ENCODE measurements at regions not wholly inside any gene's neighbourhood (a gene's known extent, or its start where the extent isn't known, plus 50 kb on each side); places are given as distances from the start of the nearest gene placed in this dataset.

DNA sequence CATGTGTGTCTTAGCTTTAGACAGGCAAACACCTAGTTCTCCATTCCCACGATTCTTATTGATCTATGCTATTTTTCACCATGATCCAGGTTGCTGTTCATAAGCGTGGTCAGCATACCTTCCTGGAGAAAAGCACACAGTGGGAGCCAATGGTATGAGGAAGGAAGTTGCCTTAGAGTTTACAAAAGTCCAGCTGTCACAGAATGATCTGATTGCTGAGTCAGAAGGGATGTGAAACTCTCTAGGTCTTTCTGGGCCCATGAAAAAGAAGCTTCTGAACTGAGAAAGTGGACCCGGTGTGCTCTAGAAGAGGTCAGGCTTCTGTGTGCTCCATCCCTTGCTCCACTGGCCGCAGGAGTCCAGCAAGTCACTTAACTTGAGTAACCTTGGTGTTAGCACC is 71.0 kb upstream of the CCL1 start:
- TF ChIP-seq, protein P1, sequence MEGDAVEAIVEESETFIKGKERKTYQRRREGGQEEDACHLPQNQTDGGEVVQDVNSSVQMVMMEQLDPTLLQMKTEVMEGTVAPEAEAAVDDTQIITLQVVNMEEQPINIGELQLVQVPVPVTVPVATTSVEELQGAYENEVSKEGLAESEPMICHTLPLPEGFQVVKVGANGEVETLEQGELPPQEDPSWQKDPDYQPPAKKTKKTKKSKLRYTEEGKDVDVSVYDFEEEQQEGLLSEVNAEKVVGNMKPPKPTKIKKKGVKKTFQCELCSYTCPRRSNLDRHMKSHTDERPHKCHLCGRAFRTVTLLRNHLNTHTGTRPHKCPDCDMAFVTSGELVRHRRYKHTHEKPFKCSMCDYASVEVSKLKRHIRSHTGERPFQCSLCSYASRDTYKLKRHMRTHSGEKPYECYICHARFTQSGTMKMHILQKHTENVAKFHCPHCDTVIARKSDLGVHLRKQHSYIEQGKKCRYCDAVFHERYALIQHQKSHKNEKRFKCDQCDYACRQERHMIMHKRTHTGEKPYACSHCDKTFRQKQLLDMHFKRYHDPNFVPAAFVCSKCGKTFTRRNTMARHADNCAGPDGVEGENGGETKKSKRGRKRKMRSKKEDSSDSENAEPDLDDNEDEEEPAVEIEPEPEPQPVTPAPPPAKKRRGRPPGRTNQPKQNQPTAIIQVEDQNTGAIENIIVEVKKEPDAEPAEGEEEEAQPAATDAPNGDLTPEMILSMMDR (IDR thresholded peaks at IDR 0.05; ENCODE audit: low read depth, low read length): no peak
- no peak for TF ChIP-seq EZH2phosphoT487 (IDR thresholded peaks at IDR 0.05; ENCODE audit: low read depth)

Data from OCI-LY3 (cell line).